ENCODE measurements at regions not wholly inside any gene's neighbourhood (a gene's known extent, or its start where the extent isn't known, plus 50 kb on each side); places are given as distances from the start of the nearest gene placed in this dataset.

DNA sequence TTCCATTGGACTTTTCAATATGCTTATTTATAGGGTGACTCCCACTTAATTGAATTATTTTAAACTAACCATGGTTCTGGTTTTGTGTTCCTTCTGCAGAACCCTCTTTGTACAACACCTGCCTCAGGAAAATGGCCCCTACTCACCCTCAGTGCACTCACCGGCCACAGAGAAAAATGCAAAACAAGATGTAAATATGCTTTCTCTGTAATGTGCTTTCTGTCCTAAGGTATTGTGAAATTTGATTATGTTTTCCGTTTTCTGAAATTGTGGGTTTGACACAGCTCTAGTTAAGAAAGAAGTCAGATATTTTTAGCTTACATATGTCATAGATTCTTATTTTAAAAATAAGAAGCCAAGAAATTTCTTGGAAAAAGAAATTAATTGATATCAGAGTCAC lies 357.7 kb upstream of the SMIM21 start:
- Histone ChIP-seq H3K36me3 (no peaks in the 10 kb centered on the region), H3K27me3 (no peaks in the 10 kb centered on the region), H3K4me3 (no peak overlapping the region), H3K9me3 (no peaks in the 10 kb centered on the region), H3K4me1 (no peaks in the 10 kb centered on the region), H3K27ac (no peak overlapping the region)
- WGBS, 2 donors (ENCODE audit: low coverage in 1 of 2) = 76 to 83% methylated on average over 2 of the region's 2 CpGs
- no peak for ATAC-seq
- TF ChIP-seq POLR2A (IDR thresholded peaks at IDR 0.05) (no peak), POLR2AphosphoS5 (IDR thresholded peaks at IDR 0.05) (no peak)
- TF ChIP-seq, protein P1, sequence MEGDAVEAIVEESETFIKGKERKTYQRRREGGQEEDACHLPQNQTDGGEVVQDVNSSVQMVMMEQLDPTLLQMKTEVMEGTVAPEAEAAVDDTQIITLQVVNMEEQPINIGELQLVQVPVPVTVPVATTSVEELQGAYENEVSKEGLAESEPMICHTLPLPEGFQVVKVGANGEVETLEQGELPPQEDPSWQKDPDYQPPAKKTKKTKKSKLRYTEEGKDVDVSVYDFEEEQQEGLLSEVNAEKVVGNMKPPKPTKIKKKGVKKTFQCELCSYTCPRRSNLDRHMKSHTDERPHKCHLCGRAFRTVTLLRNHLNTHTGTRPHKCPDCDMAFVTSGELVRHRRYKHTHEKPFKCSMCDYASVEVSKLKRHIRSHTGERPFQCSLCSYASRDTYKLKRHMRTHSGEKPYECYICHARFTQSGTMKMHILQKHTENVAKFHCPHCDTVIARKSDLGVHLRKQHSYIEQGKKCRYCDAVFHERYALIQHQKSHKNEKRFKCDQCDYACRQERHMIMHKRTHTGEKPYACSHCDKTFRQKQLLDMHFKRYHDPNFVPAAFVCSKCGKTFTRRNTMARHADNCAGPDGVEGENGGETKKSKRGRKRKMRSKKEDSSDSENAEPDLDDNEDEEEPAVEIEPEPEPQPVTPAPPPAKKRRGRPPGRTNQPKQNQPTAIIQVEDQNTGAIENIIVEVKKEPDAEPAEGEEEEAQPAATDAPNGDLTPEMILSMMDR (IDR thresholded peaks at IDR 0.05) = no peak

DNA sequence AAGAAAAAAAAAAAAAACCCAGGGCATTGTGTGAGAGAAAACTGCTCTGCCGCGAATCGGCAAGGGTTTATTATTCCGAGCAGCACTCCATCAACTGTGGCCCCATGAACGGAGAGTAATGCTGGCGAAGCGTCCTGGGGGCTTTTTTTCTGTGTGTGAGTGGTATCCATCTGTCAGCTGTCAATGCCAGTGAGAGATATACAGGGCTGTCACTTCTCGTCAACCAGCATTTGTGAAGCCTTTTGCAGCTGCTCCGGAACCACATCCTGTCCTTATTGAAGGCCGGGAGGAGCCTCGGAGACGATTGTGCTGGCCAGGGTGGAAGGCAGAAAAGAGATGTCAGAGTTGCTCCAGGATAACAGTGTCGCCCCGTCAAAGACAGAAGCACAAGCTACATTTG lies 356.9 kb upstream of the SMIM21 start:
- H3K4me3 ChIP-seq = no peak overlapping the region
- no peaks in the 10 kb centered on the region for H3K36me3 ChIP-seq
- no peak overlapping the region for H3K27ac ChIP-seq
- H3K9me3 ChIP-seq = no peaks in the 10 kb centered on the region
- no peaks in the 10 kb centered on the region for H3K4me1 ChIP-seq
- no peak for TF ChIP-seq POLR2AphosphoS5 (IDR thresholded peaks at IDR 0.05)
- TF ChIP-seq EP300 (IDR thresholded peaks at IDR 0.05) = no peak
- no peak for TF ChIP-seq POLR2A (IDR thresholded peaks at IDR 0.05)
- TF ChIP-seq, protein P1 (IDR thresholded peaks at IDR 0.05) = no peak
- H3K27me3 ChIP-seq = no peaks in the 10 kb centered on the region
- ATAC-seq = no peak
- WGBS, 2 donors (ENCODE audit: low coverage in 1 of 2) = 38 to 49% methylated on average over 2 to 7 of the region's 14 CpGs

DNA sequence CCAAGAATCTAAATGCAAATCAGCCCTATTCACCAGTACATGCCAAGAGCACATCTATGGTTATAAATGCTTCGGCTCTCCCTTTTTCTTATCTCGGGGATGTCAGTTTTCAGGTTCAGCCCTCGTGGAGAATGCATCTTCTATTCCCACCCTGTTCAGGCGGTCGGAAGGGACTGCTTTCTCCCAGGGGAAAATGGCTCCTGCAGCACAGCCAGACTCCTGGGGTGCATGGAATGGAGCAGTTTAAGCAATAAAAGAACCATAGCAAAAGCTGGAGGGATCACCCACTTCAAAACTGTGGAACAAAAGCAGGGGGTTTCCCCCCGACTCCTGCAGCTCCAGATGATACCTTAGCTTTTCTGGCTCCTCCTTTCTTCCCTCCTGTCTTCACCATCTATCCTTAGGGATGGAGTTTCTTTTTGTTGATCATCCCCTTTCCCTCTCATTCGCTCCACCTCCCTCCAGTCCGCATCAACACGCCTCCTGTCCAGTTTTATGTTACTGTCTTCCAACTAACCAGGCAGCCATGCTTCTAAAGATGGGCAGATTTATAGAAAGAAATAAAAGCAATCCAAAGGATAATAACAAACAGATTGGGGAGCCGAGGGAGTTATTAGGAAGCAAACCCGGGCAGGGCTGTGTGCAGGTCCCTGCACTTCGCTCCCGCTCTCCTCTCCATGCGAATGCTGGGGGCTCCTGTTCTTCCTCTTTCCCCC lies 356.2 kb upstream of the SMIM21 start:
- Histone ChIP-seq H3K36me3 (no peaks in the 10 kb centered on the region), H3K4me1 (no peaks in the 10 kb centered on the region), H3K9me3 (no peaks in the 10 kb centered on the region), H3K27me3 (no peaks in the 10 kb centered on the region), H3K4me3 (no peak overlapping the region), H3K27ac (no peak overlapping the region)
- ATAC-seq = no peak
- WGBS, 2 donors (ENCODE audit: low coverage in 1 of 2) = 50 to 85% methylated on average over 6 to 8 of the region's 14 CpGs
- TF ChIP-seq EP300 (IDR thresholded peaks at IDR 0.05) (no peak), POLR2AphosphoS5 (IDR thresholded peaks at IDR 0.05) (no peak), POLR2A (IDR thresholded peaks at IDR 0.05) (no peak)
- TF ChIP-seq, protein P1 (IDR thresholded peaks at IDR 0.05) = no peak

DNA sequence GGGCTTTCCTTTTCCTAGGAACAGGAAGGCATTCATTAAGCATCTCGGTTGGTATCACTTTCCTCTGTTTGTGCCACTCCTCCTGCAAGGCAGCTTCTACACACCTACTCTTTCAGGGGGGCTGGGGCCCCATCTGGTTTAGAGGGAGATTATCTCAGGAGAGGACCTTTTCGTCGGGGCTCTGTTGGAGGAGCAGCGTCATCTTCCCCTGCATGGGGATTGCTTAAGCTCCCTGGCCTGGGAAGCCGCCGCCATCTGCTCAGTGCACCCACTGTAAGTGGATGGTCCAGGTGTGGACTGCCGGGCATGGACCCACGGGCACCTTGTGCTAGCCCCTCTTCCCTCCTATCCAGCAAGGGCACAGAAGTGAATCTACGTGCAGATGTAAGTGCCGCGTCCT lies 355.3 kb upstream of the SMIM21 start:
- ATAC-seq = no peak
- 71% methylated on average over 1 of the region's 11 CpGs; no CpG with 5 or more reads in 1 of the 2 donors for WGBS, 2 donors (ENCODE audit: low coverage in 1 of 2)
- H3K4me3 ChIP-seq = no peak overlapping the region
- no peak overlapping the region for H3K27ac ChIP-seq
- no peaks in the 10 kb centered on the region for H3K36me3 ChIP-seq
- H3K27me3 ChIP-seq = no peaks in the 10 kb centered on the region
- H3K4me1 ChIP-seq = no peaks in the 10 kb centered on the region
- no peaks in the 10 kb centered on the region for H3K9me3 ChIP-seq
- TF ChIP-seq POLR2AphosphoS5 (IDR thresholded peaks at IDR 0.05) (no peak), EP300 (IDR thresholded peaks at IDR 0.05) (no peak), POLR2A (IDR thresholded peaks at IDR 0.05) (no peak)
- TF ChIP-seq, protein P1 (IDR thresholded peaks at IDR 0.05) = no peak

DNA sequence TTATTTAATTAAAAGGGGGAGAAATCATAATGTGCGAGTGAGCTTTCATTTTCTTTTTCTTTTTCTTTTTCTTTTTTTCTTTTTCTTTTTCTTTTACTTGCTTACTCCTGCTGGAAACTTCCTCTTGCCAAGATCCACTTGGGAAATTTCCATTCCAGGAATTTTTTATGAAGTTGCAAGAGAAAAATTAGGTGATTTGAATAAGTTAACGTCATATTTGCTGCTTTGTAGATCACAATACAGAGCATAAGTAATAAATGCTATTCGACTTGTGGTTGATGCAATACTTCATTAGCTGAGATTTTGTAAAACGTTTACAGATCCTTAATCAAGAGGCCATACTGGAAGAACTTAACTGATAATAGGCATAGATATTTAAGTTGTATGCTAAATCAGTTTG lies 354.7 kb upstream of the SMIM21 start:
- Histone ChIP-seq H3K27ac (no peak overlapping the region), H3K9me3 (no peaks in the 10 kb centered on the region), H3K4me3 (no peak overlapping the region), H3K36me3 (no peaks in the 10 kb centered on the region), H3K4me1 (no peaks in the 10 kb centered on the region), H3K27me3 (no peaks in the 10 kb centered on the region)
- no peak for ATAC-seq
- TF ChIP-seq, protein P1 (IDR thresholded peaks at IDR 0.05) = no peak
- TF ChIP-seq POLR2AphosphoS5 (IDR thresholded peaks at IDR 0.05) (no peak), POLR2A (IDR thresholded peaks at IDR 0.05) (no peak), EP300 (IDR thresholded peaks at IDR 0.05) (no peak)
- 55 to 61% methylated on average over 4 of the region's 4 CpGs for WGBS, 2 donors (ENCODE audit: low coverage in 1 of 2)
